ENCODE measurements at regions not wholly inside any gene's neighbourhood (a gene's known extent, or its start where the extent isn't known, plus 50 kb on each side); places are given as distances from the start of the nearest gene placed in this dataset.
"Not testable (repeated sequence)": the region's sequence is repeated elsewhere in the genome, so short reads cannot be mapped to it uniquely, and the experiment has no call there.

GRCh38 chr13:63811428-63812004, 2395.9 kb upstream of the PCDH20 start:
- TF ChIP-seq, protein P1, sequence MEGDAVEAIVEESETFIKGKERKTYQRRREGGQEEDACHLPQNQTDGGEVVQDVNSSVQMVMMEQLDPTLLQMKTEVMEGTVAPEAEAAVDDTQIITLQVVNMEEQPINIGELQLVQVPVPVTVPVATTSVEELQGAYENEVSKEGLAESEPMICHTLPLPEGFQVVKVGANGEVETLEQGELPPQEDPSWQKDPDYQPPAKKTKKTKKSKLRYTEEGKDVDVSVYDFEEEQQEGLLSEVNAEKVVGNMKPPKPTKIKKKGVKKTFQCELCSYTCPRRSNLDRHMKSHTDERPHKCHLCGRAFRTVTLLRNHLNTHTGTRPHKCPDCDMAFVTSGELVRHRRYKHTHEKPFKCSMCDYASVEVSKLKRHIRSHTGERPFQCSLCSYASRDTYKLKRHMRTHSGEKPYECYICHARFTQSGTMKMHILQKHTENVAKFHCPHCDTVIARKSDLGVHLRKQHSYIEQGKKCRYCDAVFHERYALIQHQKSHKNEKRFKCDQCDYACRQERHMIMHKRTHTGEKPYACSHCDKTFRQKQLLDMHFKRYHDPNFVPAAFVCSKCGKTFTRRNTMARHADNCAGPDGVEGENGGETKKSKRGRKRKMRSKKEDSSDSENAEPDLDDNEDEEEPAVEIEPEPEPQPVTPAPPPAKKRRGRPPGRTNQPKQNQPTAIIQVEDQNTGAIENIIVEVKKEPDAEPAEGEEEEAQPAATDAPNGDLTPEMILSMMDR (IDR thresholded peaks at IDR 0.05; ENCODE audit: insufficient read depth, low read depth, low read length): not testable (repeated sequence)
- TF ChIP-seq EZH2 (IDR thresholded peaks at IDR 0.05; ENCODE audit: insufficient read depth, low read length): not testable (repeated sequence)

All from astrocyte (in vitro differentiated cells and primary cell).